SK-N-SH (cell line): ENCODE measurements at regions not wholly inside any gene's neighbourhood (a gene's known extent, or its start where the extent isn't known, plus 50 kb on each side); places are given as distances from the start of the nearest gene placed in this dataset.

ENCODE experiments used
- CTCF ChIA-PET: fragments of 300-600, 350-600 bp; formaldehyde crosslinking; extraction: SDS; loops from one replicate; lab custom pipeline; 2021; lab: Yijun Ruan, JAX
- POLR2A ChIA-PET: fragments of 350-600 bp; sonication (Branson Sonifier 250); formaldehyde crosslinking; extraction: SDS; loops from one replicate; lab custom pipeline; 2020; ENCODE audit warnings: antibody characterized with exemption, inconsistent platforms; lab: Yijun Ruan, JAX
- DNase-seq: peaks from one replicate; pipeline ENCODE4 v3.0.0; 2012
- H2AFZ ChIP-seq: fragments of 200-600 bp; sonication (generic); 2 replicates; pipeline ENCODE4 v1.8.1; 2016; ENCODE audit warnings: antibody characterized with exemption, mild to moderate bottlenecking, low read depth
- H3F3A ChIP-seq: fragments of 200-600 bp; sonication (generic); replicated peaks from 2 replicates; pipeline ENCODE3; 2016; ENCODE audit warnings: antibody characterized with exemption, mild to moderate bottlenecking; ENCODE audit not compliant: insufficient read depth
- H3K27ac ChIP-seq, 2 experiments: fragments of 200-500 bp in 1 of 2; fragments of 200-600 bp in 1 of 2; sonication (Bioruptor generic) in 1 of 2; sonication (generic), shearing (Covaris generic) in 1 of 2; 2 replicates each; pipeline versions ENCODE4 v1.5.1 to v1.6.1; 2014 to 2016; ENCODE audit warnings: low read depth in 2 of 2, inconsistent platforms in 1 of 2, low read length in 1 of 2, mild to moderate bottlenecking in 1 of 2, mixed read lengths in 1 of 2
- H3K27me3 ChIP-seq: fragments of 200-600 bp; sonication (generic), shearing (Covaris generic); 2 replicates; pipeline ENCODE4 v1.6.1; 2016; ENCODE audit warnings: mixed run types; ENCODE audit not compliant: insufficient read depth
- H3K36me3 ChIP-seq, 2 experiments: fragments of 200-500 bp in 1 of 2; fragments of 200-600 bp in 1 of 2; sonication (Bioruptor generic) in 1 of 2; sonication (generic) in 1 of 2; replicated peaks in 1 of 2; 2 replicates each; pipeline versions ENCODE3 to v1.5.1; 2014 to 2016; ENCODE audit warnings: low read length in 1 of 2, mild to moderate bottlenecking in 1 of 2; ENCODE audit not compliant: insufficient read depth in 2 of 2, control insufficient read depth in 1 of 2
- H3K4me1 ChIP-seq, 2 experiments: fragments of 200-500 bp in 1 of 2; fragments of 200-600 bp in 1 of 2; sonication (Bioruptor generic) in 1 of 2; sonication (generic), shearing (Covaris generic) in 1 of 2; 2 replicates each; pipeline versions ENCODE4 v1.5.1 to v1.6.1; 2014 to 2016; ENCODE audit warnings: low read depth in 1 of 2, low read length in 1 of 2, mixed run types in 1 of 2; ENCODE audit not compliant: insufficient read depth in 2 of 2, control insufficient read depth in 1 of 2
- H3K4me2 ChIP-seq: fragments of 200-600 bp; sonication (generic), shearing (Covaris generic); 2 replicates; pipeline ENCODE4 v1.6.1; 2017; ENCODE audit warnings: mixed run types
- H3K4me3 ChIP-seq, 2 experiments: fragments of 200-500 bp in 1 of 2; fragments of 200-600 bp in 1 of 2; sonication (Bioruptor generic) in 1 of 2; sonication (generic), shearing (Covaris generic) in 1 of 2; 2 replicates each; pipeline versions ENCODE4 v1.5.1 to v1.8.1; 2014 to 2016; ENCODE audit warnings: low read depth in 2 of 2, inconsistent platforms in 1 of 2, low read length in 1 of 2, mild to moderate bottlenecking in 1 of 2, mixed read lengths in 1 of 2, moderate library complexity in 1 of 2
- H3K79me2 ChIP-seq: fragments of 200-600 bp; sonication (generic); 2 replicates; pipeline ENCODE4 v1.8.1; 2017; ENCODE audit warnings: mild to moderate bottlenecking; ENCODE audit not compliant: insufficient read depth
- H3K9ac ChIP-seq: fragments of 200-600 bp; sonication (generic); 2 replicates; pipeline ENCODE4 v1.6.1; 2017; ENCODE audit warnings: mixed run types
- H3K9me2 ChIP-seq: fragments of 200-600 bp; sonication (generic); 2 replicates; pipeline ENCODE4 v1.6.1; 2017; ENCODE audit warnings: mixed run types
- H3K9me3 ChIP-seq: fragments of 200-600 bp; sonication (generic); 2 replicates; pipeline ENCODE4 v1.6.1; 2017; ENCODE audit warnings: mixed run types, mild to moderate bottlenecking, moderate library complexity
- H4K20me1 ChIP-seq: fragments of 200-600 bp; sonication (generic); 2 replicates; pipeline ENCODE4 v1.6.1; 2017; ENCODE audit warnings: mild to moderate bottlenecking, mixed run types; ENCODE audit not compliant: insufficient read depth
- CHD2 ChIP-seq: fragments of 150-350 bp; IDR thresholded peaks from 2 replicates; pipeline ENCODE4 v1.6.1; 2018; ENCODE audit warnings: low read length; ENCODE audit not compliant: partially characterized antibody
- ELF1 ChIP-seq: IDR thresholded peaks from 2 replicates; pipeline ENCODE4 v1.4.0; 2012
- EP300 ChIP-seq, 2 experiments: IDR thresholded peaks; 2 replicates each; pipeline versions ENCODE4 v1.4.0 to v1.6.1; 2012; ENCODE audit warnings: borderline replicate concordance in 1 of 2, low read depth in 1 of 2, low read length in 1 of 2
- EZH2phosphoT487 ChIP-seq: fragments of 200-600 bp; sonication (generic); IDR thresholded peaks from 2 replicates; pipeline ENCODE4 v1.6.1; 2017; ENCODE audit warnings: low read depth, mixed run types, mild to moderate bottlenecking, antibody characterized with exemption, moderate library complexity, borderline replicate concordance
- FOSL2 ChIP-seq: IDR thresholded peaks from 2 replicates; pipeline ENCODE4 v1.4.0; 2012; ENCODE audit warnings: low read depth, mild to moderate bottlenecking, moderate library complexity, borderline replicate concordance
- FOXJ3 ChIP-seq: sonication (generic); formaldehyde crosslinking; IDR thresholded peaks from 2 replicates; pipeline ENCODE4 v1.5.1; 2020; ENCODE audit warnings: mild to moderate bottlenecking, missing genetic modification reagents
- GATA2 ChIP-seq: sonication (generic); formaldehyde crosslinking; IDR thresholded peaks from 2 replicates; pipeline ENCODE4 v1.5.0; 2020; ENCODE audit warnings: mild to moderate bottlenecking, missing genetic modification reagents
- JUND ChIP-seq: IDR thresholded peaks from 2 replicates; pipeline ENCODE4 v1.4.0; 2012
- MEF2A ChIP-seq: IDR thresholded peaks from 2 replicates; pipeline ENCODE4 v1.4.0; 2012; ENCODE audit warnings: low read depth, borderline replicate concordance
- POLR2AphosphoS5 ChIP-seq: IDR thresholded peaks from 2 replicates; pipeline ENCODE4 v1.6.1; 2012; ENCODE audit warnings: low read depth, low read length
- RAD21 ChIP-seq: IDR thresholded peaks from 2 replicates; pipeline ENCODE4 v1.6.1; 2012; ENCODE audit warnings: mild to moderate bottlenecking, low read length
- RCOR1 ChIP-seq: fragments of 150-350 bp; IDR thresholded peaks from 2 replicates; pipeline ENCODE4 v1.6.1; 2017; ENCODE audit warnings: antibody characterized with exemption, low read length
- RFX5 ChIP-seq: IDR thresholded peaks from 2 replicates; pipeline ENCODE4 v1.6.1; 2012; ENCODE audit warnings: mild to moderate bottlenecking, improper control_type of control experiment, low read length
- RXRA ChIP-seq: IDR thresholded peaks from 2 replicates; pipeline ENCODE4 v1.4.0; 2012; ENCODE audit warnings: low read depth, mild to moderate bottlenecking, borderline replicate concordance
- TAF1 ChIP-seq: IDR thresholded peaks from 2 replicates; pipeline ENCODE4 v1.6.1; 2012; ENCODE audit warnings: low read depth, mild to moderate bottlenecking, low read length, moderate library complexity, borderline replicate concordance
- TCF12 ChIP-seq: IDR thresholded peaks from 2 replicates; pipeline ENCODE4 v1.4.0; 2012
- YY1 ChIP-seq: IDR thresholded peaks from 2 replicates; pipeline ENCODE4 v1.4.0; 2012; ENCODE audit warnings: low read depth, mild to moderate bottlenecking
- WGBS: methylation state at CpG from one replicate; pipeline ENCODE4 v1.1.6; 2017; ENCODE audit warnings: low lambda C conversion rate; 5-methylcytosine and 5-hydroxymethylcytosine counted together
- TF ChIP-seq, protein P1 (sequence below): fragments of 200-600 bp; sonication (generic); IDR thresholded peaks from 2 replicates; pipeline ENCODE4 v1.6.1; 2017; ENCODE audit warnings: antibody characterized with exemption, mild to moderate bottlenecking, moderate library complexity
- TF ChIP-seq, protein P2 (sequence below): IDR thresholded peaks from 2 replicates; pipeline ENCODE4 v1.6.1; 2012; ENCODE audit warnings: mild to moderate bottlenecking, low read depth, low read length, moderate library complexity

DNA sequence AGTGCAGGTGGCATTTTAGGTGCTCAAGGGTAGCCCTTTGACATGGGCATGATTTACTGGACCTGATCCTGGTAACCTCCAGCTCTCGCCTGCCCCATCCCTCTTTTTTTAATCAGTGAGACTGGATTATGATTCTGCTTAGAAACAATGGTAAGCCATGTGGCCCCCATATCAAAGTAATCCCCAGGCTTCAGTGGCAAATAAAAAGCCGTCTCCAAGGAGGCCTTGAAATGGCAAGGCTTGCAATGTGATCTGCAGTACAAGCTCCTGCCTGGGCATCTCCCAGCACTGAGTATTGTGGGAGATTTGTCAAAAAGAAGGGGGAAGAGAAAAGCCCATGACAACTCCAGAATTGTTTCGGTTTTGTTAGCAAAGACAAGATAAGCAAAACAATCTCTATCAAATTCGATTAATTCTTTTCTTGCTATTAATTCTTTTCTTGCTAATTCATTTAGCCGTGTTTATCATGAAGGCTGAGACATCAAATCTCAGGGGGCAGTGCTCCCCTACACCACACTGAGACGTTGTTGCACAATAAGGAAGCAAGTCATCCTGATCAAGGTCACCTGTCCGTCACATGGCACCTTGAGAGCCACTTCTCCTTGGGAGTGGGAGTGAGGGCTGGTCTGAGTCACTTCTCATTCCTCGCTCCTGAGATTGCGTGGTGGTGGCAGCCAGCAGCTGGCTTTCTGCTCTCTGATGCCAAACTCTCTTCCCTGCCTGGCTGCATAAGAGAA is 312.7 kb upstream of the GATB start (continued):
- no peak for TF ChIP-seq MEF2A
- no peak for TF ChIP-seq TCF12
- TF ChIP-seq, all 33 proteins: peak for 0

DNA sequence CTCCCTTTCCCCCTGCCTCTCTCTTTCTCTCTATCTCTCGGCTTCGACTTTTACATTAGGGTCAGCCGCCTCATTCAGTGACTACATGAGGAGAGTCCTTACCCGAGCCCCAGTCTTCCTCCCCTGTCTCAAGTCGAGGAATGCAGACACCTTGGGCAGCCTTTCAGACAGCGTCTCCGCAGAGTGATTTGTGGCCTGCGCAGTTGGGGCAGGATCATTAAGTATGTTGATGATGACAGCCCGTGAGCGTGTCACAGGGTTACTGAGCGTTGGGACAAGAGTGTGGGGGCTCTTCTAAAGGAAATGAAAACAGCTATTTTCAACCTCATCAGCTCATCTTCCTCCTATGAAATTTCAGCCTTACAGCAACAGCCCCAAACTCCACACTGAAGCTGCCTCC is 312.1 kb upstream of the GATB start:
- Histone ChIP-seq H3K27me3 (no peaks in the 10 kb centered on the region), H3K79me2 (no peaks in the 10 kb centered on the region), H3K27ac (no peak overlapping the region), H4K20me1 (no peaks in the 10 kb centered on the region), H3K9ac (no peak overlapping the region), H3K4me2 (no peak overlapping the region), H3K36me3 (no peaks in the 10 kb centered on the region), H3K9me2 (no peaks in the 10 kb centered on the region), H3K4me3 (no peak overlapping the region), H3K4me1 (peaks cover 0 to 3% of the 10 kb centered on the region in 2 experiments; a peak in 1 of 4 replicates), H3K9me3 (no peaks in the 10 kb centered on the region), H2AFZ (no peak overlapping the region), H3F3A (no peaks in the 10 kb centered on the region)
- WGBS = 62% methylated on average over 11 of the region's 11 CpGs
- CTCF ChIA-PET = interaction anchor here (0.8 to 1.1 kb wide), 2 partner anchors 9 to 445 kb away, joined by 3 read pairs; no protein-coding TSS in a partner anchor
- POLR2A ChIA-PET = no interaction called here
- TF ChIP-seq FOSL2 (no peak), GATA2 (CRISPR knock-in tag) (no peak), RCOR1 (no peak), ELF1 (no peak), EP300 (IDR thresholded peaks at IDR 0.05; ENCODE audit: borderline replicate concordance in 1 of 2, low read depth in 1 of 2, low read length in 1 of 2) (no peak), JUND (no peak), YY1 (no peak), EZH2phosphoT487 (no peak), POLR2AphosphoS5 (no peak), FOXJ3 (CRISPR knock-in tag) (no peak), RXRA (no peak), RAD21 (no peak), TAF1 (no peak), RFX5 (no peak), CHD2 (no peak), MEF2A (no peak)
- TF ChIP-seq, protein P1, sequence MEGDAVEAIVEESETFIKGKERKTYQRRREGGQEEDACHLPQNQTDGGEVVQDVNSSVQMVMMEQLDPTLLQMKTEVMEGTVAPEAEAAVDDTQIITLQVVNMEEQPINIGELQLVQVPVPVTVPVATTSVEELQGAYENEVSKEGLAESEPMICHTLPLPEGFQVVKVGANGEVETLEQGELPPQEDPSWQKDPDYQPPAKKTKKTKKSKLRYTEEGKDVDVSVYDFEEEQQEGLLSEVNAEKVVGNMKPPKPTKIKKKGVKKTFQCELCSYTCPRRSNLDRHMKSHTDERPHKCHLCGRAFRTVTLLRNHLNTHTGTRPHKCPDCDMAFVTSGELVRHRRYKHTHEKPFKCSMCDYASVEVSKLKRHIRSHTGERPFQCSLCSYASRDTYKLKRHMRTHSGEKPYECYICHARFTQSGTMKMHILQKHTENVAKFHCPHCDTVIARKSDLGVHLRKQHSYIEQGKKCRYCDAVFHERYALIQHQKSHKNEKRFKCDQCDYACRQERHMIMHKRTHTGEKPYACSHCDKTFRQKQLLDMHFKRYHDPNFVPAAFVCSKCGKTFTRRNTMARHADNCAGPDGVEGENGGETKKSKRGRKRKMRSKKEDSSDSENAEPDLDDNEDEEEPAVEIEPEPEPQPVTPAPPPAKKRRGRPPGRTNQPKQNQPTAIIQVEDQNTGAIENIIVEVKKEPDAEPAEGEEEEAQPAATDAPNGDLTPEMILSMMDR = no peak
- TF ChIP-seq, protein P2, sequence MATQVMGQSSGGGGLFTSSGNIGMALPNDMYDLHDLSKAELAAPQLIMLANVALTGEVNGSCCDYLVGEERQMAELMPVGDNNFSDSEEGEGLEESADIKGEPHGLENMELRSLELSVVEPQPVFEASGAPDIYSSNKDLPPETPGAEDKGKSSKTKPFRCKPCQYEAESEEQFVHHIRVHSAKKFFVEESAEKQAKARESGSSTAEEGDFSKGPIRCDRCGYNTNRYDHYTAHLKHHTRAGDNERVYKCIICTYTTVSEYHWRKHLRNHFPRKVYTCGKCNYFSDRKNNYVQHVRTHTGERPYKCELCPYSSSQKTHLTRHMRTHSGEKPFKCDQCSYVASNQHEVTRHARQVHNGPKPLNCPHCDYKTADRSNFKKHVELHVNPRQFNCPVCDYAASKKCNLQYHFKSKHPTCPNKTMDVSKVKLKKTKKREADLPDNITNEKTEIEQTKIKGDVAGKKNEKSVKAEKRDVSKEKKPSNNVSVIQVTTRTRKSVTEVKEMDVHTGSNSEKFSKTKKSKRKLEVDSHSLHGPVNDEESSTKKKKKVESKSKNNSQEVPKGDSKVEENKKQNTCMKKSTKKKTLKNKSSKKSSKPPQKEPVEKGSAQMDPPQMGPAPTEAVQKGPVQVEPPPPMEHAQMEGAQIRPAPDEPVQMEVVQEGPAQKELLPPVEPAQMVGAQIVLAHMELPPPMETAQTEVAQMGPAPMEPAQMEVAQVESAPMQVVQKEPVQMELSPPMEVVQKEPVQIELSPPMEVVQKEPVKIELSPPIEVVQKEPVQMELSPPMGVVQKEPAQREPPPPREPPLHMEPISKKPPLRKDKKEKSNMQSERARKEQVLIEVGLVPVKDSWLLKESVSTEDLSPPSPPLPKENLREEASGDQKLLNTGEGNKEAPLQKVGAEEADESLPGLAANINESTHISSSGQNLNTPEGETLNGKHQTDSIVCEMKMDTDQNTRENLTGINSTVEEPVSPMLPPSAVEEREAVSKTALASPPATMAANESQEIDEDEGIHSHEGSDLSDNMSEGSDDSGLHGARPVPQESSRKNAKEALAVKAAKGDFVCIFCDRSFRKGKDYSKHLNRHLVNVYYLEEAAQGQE = no peak
- no peak for DNase-seq
